Tongue (tissue), 1 donor: ENCODE measurements at regions not wholly inside any gene's neighbourhood (a gene's known extent, or its start where the extent isn't known, plus 50 kb on each side); places are given as distances from the start of the nearest gene placed in this dataset.
A peak's percentile ranks its signal among the peaks of the same experiment; 100 is the strongest.

Experiments used
- DNase-seq: peaks from one replicate; pipeline ENCODE4 v3.0.0-alpha.2; 2015

DNA sequence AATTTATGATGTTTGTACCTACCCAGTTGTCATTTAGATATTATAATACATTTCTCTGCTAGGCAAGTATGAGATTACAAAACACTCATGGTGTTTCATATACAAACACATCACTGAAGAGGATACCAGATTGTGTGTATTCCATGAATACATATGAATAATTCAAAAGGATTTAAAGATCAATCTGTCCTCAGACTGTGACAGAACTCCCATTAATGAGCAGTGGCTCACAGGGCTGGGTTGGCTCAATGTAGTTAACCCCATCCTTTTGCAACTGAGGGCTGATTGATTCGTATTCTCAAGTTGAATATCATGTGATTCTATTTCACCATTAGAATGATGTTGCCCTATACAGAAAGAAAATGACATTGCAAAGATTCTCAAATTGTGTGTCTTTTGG, 79.6 kb upstream of the SPANXN2 start:
- no peak for DNase-seq

DNA sequence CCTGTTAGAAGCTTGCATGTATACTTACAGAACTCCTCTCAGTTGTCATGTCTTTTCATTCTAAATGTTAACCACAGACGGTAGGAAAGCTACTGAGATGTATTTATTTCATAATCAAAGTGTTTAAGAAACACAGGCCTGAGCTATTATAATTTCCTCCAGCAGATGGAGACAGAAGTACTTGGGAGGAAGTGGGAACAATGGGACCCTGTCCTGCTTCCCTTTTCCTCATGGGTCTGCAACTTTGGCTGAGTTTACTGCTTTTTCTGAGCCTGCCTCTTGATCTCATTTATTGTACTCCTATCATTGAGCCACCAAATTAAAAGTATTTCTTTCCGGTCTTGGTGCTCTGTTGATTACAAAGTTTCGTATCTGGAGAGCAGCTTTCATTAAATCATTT, 67.7 kb upstream of the SPANXN2 start:
- DNase-seq, result peak; percentile 1

GRCh38 chrX:143787341-143787740, 66.8 kb upstream of the SPANXN2 start:
- no peak for DNase-seq

DNA sequence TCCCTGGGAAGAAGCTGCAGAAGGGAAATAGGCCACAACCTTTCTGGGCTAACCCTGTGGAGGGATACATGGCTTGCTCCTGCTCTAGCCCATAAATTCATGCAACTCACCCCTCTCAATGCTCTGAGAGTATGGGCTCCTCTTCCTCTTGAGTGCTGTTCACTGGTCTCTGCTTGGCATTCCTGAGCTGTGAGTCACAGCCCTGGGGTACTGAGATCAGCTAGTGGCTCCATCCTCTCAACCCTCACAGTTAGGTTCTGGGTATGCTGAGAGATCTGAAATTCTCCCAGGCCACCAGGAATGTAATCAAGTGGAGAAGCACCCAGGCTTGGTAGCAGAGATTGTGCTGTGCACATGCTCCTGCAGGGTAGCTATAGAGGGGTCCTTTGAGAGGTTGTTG, 60.6 kb upstream of the SPANXN2 start:
- no peak for DNase-seq
